ENCODE measurements at regions not wholly inside any gene's neighbourhood (a gene's known extent, or its start where the extent isn't known, plus 50 kb on each side); places are given as distances from the start of the nearest gene placed in this dataset.

- no peak for TF ChIP-seq EZH2phosphoT487 (IDR thresholded peaks at IDR 0.05; ENCODE audit: low read depth)
- no peak for TF ChIP-seq CTCF (IDR thresholded peaks at IDR 0.05; ENCODE audit: low read depth, low read length)
Measured at GRCh38 chr10:36629476-36629875, 495.9 kb upstream of the ANKRD30A start.

Measured in OCI-LY3 (cell line).